ENCODE measurements at regions not wholly inside any gene's neighbourhood (a gene's known extent, or its start where the extent isn't known, plus 50 kb on each side); places are given as distances from the start of the nearest gene placed in this dataset.
"Not testable (repeated sequence)": the region's sequence is repeated elsewhere in the genome, so short reads cannot be mapped to it uniquely, and the experiment has no call there.

- 76 to 94% methylated on average over 2 of the region's 2 CpGs for WGBS, 2 donors (ENCODE audit: low coverage in 1 of 2)
- Histone ChIP-seq H3K4me3 (no peak overlapping the region), H3K27me3 (no peaks in the 10 kb centered on the region), H3K36me3 (no peaks in the 10 kb centered on the region), H3K27ac (no peak overlapping the region), H3K4me1 (peaks cover 0 to 4% (median 0%) of the 10 kb centered on the region in 3 donors), H3K9me3 (no peaks in the 10 kb centered on the region)
- no peak for ATAC-seq
- TF ChIP-seq EP300 (IDR thresholded peaks at IDR 0.05) (no peak), POLR2AphosphoS5 (IDR thresholded peaks at IDR 0.05) (no peak), CTCF (IDR thresholded peaks at IDR 0.05) (no peak), POLR2A (IDR thresholded peaks at IDR 0.05) (no peak)
Observed at GRCh38 chr4:130027973-130028372, 932.0 kb downstream of the C4orf33 start.

DNA sequence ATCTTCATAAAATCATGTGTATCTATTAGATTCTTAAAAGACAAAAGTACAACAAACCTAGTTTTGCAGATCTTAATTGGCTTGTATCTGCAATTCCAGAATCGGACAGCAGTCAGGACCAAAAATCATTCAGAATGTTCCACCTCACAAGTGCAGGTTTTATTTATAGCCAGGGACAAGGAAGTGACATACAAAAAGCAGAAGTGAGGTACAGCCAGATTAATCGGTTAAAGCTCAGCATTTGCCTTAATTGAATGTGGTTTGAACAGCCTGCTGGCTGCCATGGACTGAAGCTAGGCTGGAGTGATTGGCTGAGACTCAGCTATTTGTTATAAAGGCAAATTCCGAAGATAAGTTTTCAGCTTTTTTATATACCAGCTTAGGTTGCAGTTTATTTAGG lies 932.6 kb downstream of the C4orf33 start:
- WGBS, 2 donors (ENCODE audit: low coverage in 1 of 2) = 19 to 21% methylated on average over 3 of the region's 3 CpGs
- H3K36me3 ChIP-seq = no peaks in the 10 kb centered on the region
- no peak for ATAC-seq
- H3K4me3 ChIP-seq = no peak overlapping the region
- peaks cover 0 to 4% (median 0%) of the 10 kb centered on the region in 3 donors for H3K4me1 ChIP-seq
- TF ChIP-seq POLR2AphosphoS5 (IDR thresholded peaks at IDR 0.05) = no peak
- no peak for TF ChIP-seq POLR2A (IDR thresholded peaks at IDR 0.05)
- TF ChIP-seq CTCF (IDR thresholded peaks at IDR 0.05) = no peak
- TF ChIP-seq EP300 (IDR thresholded peaks at IDR 0.05) = no peak
- no peak overlapping the region for H3K27ac ChIP-seq
- H3K27me3 ChIP-seq = no peaks in the 10 kb centered on the region
- H3K9me3 ChIP-seq = no peaks in the 10 kb centered on the region

DNA sequence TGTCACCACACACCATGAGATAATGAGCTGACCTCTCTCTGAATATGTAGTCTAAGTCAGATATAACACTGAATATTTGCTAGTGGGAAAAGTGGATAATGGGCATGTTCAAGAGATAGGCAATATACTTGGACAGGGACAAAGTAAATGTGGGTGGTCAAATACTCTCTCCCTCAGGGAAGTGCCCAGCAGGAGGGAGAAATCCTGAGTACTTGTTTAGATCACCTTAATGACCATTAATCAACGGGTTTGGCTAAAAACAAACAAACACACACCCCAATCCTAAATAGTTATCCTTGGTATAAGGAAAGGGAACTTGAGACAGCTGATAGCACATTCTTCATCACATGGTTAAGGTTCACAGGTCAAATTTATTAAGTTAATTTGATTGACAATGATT lies 933.5 kb downstream of the C4orf33 start:
- Histone ChIP-seq H3K27ac (no peak overlapping the region), H3K9me3 (no peaks in the 10 kb centered on the region), H3K27me3 (no peaks in the 10 kb centered on the region), H3K4me3 (no peak overlapping the region), H3K4me1 (peaks cover 0 to 4% (median 0%) of the 10 kb centered on the region in 3 donors), H3K36me3 (no peaks in the 10 kb centered on the region)
- no peak for ATAC-seq
- TF ChIP-seq POLR2AphosphoS5 (IDR thresholded peaks at IDR 0.05) (no peak), EP300 (IDR thresholded peaks at IDR 0.05) (no peak), CTCF (IDR thresholded peaks at IDR 0.05) (no peak), POLR2A (IDR thresholded peaks at IDR 0.05) (no peak)
- 29% methylated on average over 1 of the region's 1 CpG for WGBS, 2 donors (ENCODE audit: low coverage in 1 of 2)

GRCh38 chr4:130031858-130032257 lies 935.9 kb downstream of the C4orf33 start:
- H3K4me3 ChIP-seq = no peak overlapping the region
- H3K4me1 ChIP-seq = peaks cover 0 to 4% (median 0%) of the 10 kb centered on the region in 3 donors
- TF ChIP-seq POLR2A (IDR thresholded peaks at IDR 0.05) (no peak), CTCF (IDR thresholded peaks at IDR 0.05) (no peak), EP300 (IDR thresholded peaks at IDR 0.05) (no peak), POLR2AphosphoS5 (IDR thresholded peaks at IDR 0.05) (no peak)
- no peak overlapping the region for H3K27ac ChIP-seq
- 89 to 94% methylated on average over 4 of the region's 4 CpGs for WGBS, 2 donors (ENCODE audit: low coverage in 1 of 2)
- H3K9me3 ChIP-seq = no peaks in the 10 kb centered on the region
- ATAC-seq = no peak
- no peaks in the 10 kb centered on the region for H3K27me3 ChIP-seq
- H3K36me3 ChIP-seq = no peaks in the 10 kb centered on the region

- not testable (repeated sequence) for H3K27me3 ChIP-seq, H3K4me1 ChIP-seq, H3K36me3 ChIP-seq, H3K27ac ChIP-seq, H3K9me3 ChIP-seq, H3K4me3 ChIP-seq, ATAC-seq
- 93 to 100% methylated on average over 3 to 7 of the region's 7 CpGs for WGBS, 2 donors (ENCODE audit: low coverage in 1 of 2)
Observed at GRCh38 chr4:130033657-130034056, 937.7 kb downstream of the C4orf33 start.

DNA sequence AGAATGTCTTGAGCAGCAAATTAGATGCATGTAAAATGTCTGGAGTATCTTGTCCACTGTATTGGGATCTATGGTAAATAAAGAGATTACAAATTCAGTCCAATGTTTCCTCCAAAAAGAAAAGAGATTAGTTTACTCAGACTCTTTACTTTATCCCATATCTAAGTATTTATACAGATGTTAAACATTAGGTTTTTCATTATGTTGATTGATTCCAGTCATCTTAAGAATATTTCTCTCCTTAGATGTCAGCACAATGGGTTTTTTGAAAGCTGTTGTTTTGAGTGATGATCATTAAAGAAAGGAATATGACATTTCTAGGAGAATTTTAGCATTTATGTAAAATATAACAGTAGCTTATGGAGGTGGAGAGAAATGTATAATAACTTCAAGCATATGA lies 938.9 kb downstream of the C4orf33 start:
- no peak for TF ChIP-seq EP300 (IDR thresholded peaks at IDR 0.05)
- no peak for TF ChIP-seq POLR2A (IDR thresholded peaks at IDR 0.05)
- no peak for TF ChIP-seq POLR2AphosphoS5 (IDR thresholded peaks at IDR 0.05)
- TF ChIP-seq CTCF (IDR thresholded peaks at IDR 0.05) = no peak
- Histone ChIP-seq H3K4me1 (no peaks in the 10 kb centered on the region), H3K27me3 (no peaks in the 10 kb centered on the region), H3K9me3 (no peaks in the 10 kb centered on the region), H3K27ac (no peak overlapping the region), H3K36me3 (no peaks in the 10 kb centered on the region), H3K4me3 (no peak overlapping the region)
- ATAC-seq = no peak

All from gastroesophageal sphincter (tissue), 4 donors.